Heart left ventricle (tissue), 16 donors: ENCODE measurements at regions not wholly inside any gene's neighbourhood (a gene's known extent, or its start where the extent isn't known, plus 50 kb on each side); places are given as distances from the start of the nearest gene placed in this dataset.

Experiments used
- ATAC-seq, 4 donors: fragments of 200-7000 bp; cut with Tn5 transposase; one replicate each; pipeline ENCODE4 v1.9.1; 2020 to 2022; ENCODE audit warnings: moderate library complexity in 4 of 4, mild to moderate bottlenecking in 3 of 4, moderate number of reproducible peaks in 1 of 4
- DNase-seq, 5 donors: peaks; one replicate each; pipeline ENCODE4 v3.0.0-alpha.2; 2020
- H3K27ac ChIP-seq, 12 donors: fragments of 200-600 bp; sonication (generic) in 4 of 12; one replicate each; pipeline versions ENCODE4 v1.5.0 to v1.8.0; 2016 to 2022; ENCODE audit warnings: mild to moderate bottlenecking in 2 of 12
- H3K27me3 ChIP-seq, 9 donors: fragments of 200-600 bp; sonication (generic) in 2 of 9; one replicate each; pipeline versions ENCODE4 v1.5.1 to v1.8.0; 2016 to 2022; ENCODE audit warnings: mild to moderate bottlenecking in 3 of 9
- H3K36me3 ChIP-seq, 9 donors: fragments of 200-600 bp; sonication (generic) in 2 of 9; one replicate each; pipeline versions ENCODE4 v1.5.0 to v1.8.0; 2018 to 2022; ENCODE audit warnings: mild to moderate bottlenecking in 2 of 9
- H3K4me1 ChIP-seq, 12 donors: fragments of 200-600 bp; sonication (generic) in 4 of 12; one replicate each; pipeline versions ENCODE4 v1.5.0 to v1.8.0; 2016 to 2022; ENCODE audit warnings: mild to moderate bottlenecking in 3 of 12
- H3K4me3 ChIP-seq, 12 donors: fragments of 200-600 bp; sonication (generic) in 4 of 12; one replicate each; pipeline versions ENCODE4 v1.5.0 to v1.8.0; 2017 to 2022; ENCODE audit warnings: mild to moderate bottlenecking in 9 of 12, moderate library complexity in 4 of 12
- H3K9me3 ChIP-seq, 12 donors: fragments of 200-600 bp; sonication (generic) in 4 of 12; one replicate each; pipeline versions ENCODE4 v1.5.0 to v1.8.0; 2016 to 2022; ENCODE audit warnings: mild to moderate bottlenecking in 1 of 12
- CTCF ChIP-seq, 12 donors: fragments of 200-600 bp; sonication (generic) in 4 of 12; IDR thresholded peaks; one replicate each; pipeline versions ENCODE4 v1.5.0 to v1.8.0; 2018 to 2022; ENCODE audit warnings: antibody characterized with exemption in 12 of 12, mild to moderate bottlenecking in 5 of 12
- POLR2A ChIP-seq, 2 donors: fragments of 450-650 bp; IDR thresholded peaks; one replicate each; pipeline ENCODE4 v1.6.1; 2017; ENCODE audit warnings: antibody characterized with exemption in 2 of 2, mild to moderate bottlenecking in 2 of 2, moderate library complexity in 2 of 2
- WGBS, 4 donors: extraction: QIAGEN DNeasy Blood & Tissue Kit in 2 of 4; methylation state at CpG; one replicate each; pipeline versions ENCODE4 v1.1.5 to v1.1.7; 2013 to 2018; 5-methylcytosine and 5-hydroxymethylcytosine counted together
- intact Hi-C, 10 donors: fragments of 100-400 bp; cut with DNase I; formaldehyde crosslinking; loops; one replicate each; pipeline versions ENCODE4 v1.11.1 to v1.14.2; 2022
- donor health status: ischemic (EF 13 %, LVEDD 7.1; RV severe dilation, severe dysfunction).
- donor health status: healthy with polysubstance abuse.
- donor health status: DM: no; HTN: yes; CAD: no.
- donor health status: DM: no; HTN: no; CAD: no.
- donor health status: ischemic (EF 25% LVEDD 6.9; RV normal size, moderate dysfunction).
- donor health status: ischemic (EF 25% LVEDD 5.7; RV mildly dilated, moderate dysfunction).
- donor health status: healthy.
- donor health status: DM: yes; HTN: yes; CAD: no.
- donor health status: ischemic (EF 35%, LVEDD 5.7; RV mildly dilated, moderate dysfunction).
- donor health status: nonischemic (EF 11% LVEDD 7.7; RV severe dilation, severe dysfunction).
- donor health status: DM: yes; HTN: yes; CAD: no.
- donor health status: PGD.
- donor health status: ischemic (EF 29% LVEDD 5.4; RV normal size, mild dysfunction).
- donor health status: nonischemic (EF 23%, LVEDD 6.1; RV moderate dilation, normal function).

GRCh38 chr20:20933142-20933958 lies 172.8 kb downstream of the LINC00237 start:
- no peak overlapping the region for H3K27ac ChIP-seq
- H3K4me3 ChIP-seq, result no peak overlapping the region
- H3K4me1 ChIP-seq, result no peaks in the 10 kb centered on the region
- TF ChIP-seq POLR2A (IDR thresholded peaks at IDR 0.05), result no peak
- no peak for TF ChIP-seq CTCF (IDR thresholded peaks at IDR 0.05)
- DNase-seq (no peak), ATAC-seq (no peak)
- peaks cover 0 to 21% (median 0%) of the 10 kb centered on the region in 9 donors for H3K27me3 ChIP-seq
- no peaks in the 10 kb centered on the region for H3K36me3 ChIP-seq
- no peaks in the 10 kb centered on the region for H3K9me3 ChIP-seq
- intact Hi-C loops, result loop anchor here in 2 of 10 donors (10.0 kb wide), 1 partner anchor 61 kb away; no protein-coding TSS in a partner anchor
- WGBS, 4 donors, result 78 to 83% (median 81%) methylated on average over 19 of the region's 19 CpGs

GRCh38 chr20:20932156-20932555 lies 174.0 kb downstream of the LINC00237 start:
- H3K9me3 ChIP-seq, result no peaks in the 10 kb centered on the region
- H3K4me3 ChIP-seq, result no peak overlapping the region
- intact Hi-C loops, result loop anchor here in 2 of 10 donors (10.0 kb wide), 1 partner anchor 63 kb away; no protein-coding TSS in a partner anchor
- TF ChIP-seq POLR2A (IDR thresholded peaks at IDR 0.05), result no peak
- peaks cover 0 to 21% (median 0%) of the 10 kb centered on the region in 9 donors for H3K27me3 ChIP-seq
- 75 to 93% (median 86%) methylated on average over 5 of the region's 5 CpGs for WGBS, 4 donors
- no peaks in the 10 kb centered on the region for H3K36me3 ChIP-seq
- DNase-seq (no peak), ATAC-seq (no peak)
- no peak overlapping the region for H3K27ac ChIP-seq
- H3K4me1 ChIP-seq, result no peaks in the 10 kb centered on the region

- intact Hi-C loops, result loop anchor here in 2 of 10 donors (10.0 kb wide), 1 partner anchor 63 kb away; no protein-coding TSS in a partner anchor
- TF ChIP-seq POLR2A (IDR thresholded peaks at IDR 0.05) (no peak), CTCF (IDR thresholded peaks at IDR 0.05) (no peak)
- no peak overlapping the region for H3K27ac ChIP-seq
- no peak for ATAC-seq
- H3K4me3 ChIP-seq, result no peak overlapping the region
- no peaks in the 10 kb centered on the region for H3K9me3 ChIP-seq
- DNase-seq, result no peak
- 80 to 89% (median 83%) methylated on average over 3 of the region's 3 CpGs for WGBS, 4 donors
- H3K36me3 ChIP-seq, result no peaks in the 10 kb centered on the region
- peaks cover 0 to 21% (median 0%) of the 10 kb centered on the region in 9 donors for H3K27me3 ChIP-seq
- no peaks in the 10 kb centered on the region for H3K4me1 ChIP-seq
Measured at GRCh38 chr20:20931632-20932031, 174.5 kb downstream of the LINC00237 start.

- Histone ChIP-seq H3K4me1 (no peaks in the 10 kb centered on the region), H3K36me3 (no peaks in the 10 kb centered on the region), H3K27ac (no peak overlapping the region), H3K4me3 (no peak overlapping the region), H3K9me3 (no peaks in the 10 kb centered on the region), H3K27me3 (peaks cover 0 to 21% (median 0%) of the 10 kb centered on the region in 9 donors)
- intact Hi-C loops, result loop anchor here in 2 of 10 donors (10.0 kb wide), 1 partner anchor 64 kb away; no protein-coding TSS in a partner anchor
- ATAC-seq, result no peak
- TF ChIP-seq CTCF (IDR thresholded peaks at IDR 0.05) (no peak), POLR2A (IDR thresholded peaks at IDR 0.05) (no peak)
- WGBS, 4 donors, result 59 to 64% (median 60%) methylated on average over 3 of the region's 3 CpGs
- no peak for DNase-seq
Measured at GRCh38 chr20:20931024-20931423, 175.1 kb downstream of the LINC00237 start.
